ENCODE measurements at regions not wholly inside any gene's neighbourhood (a gene's known extent, or its start where the extent isn't known, plus 50 kb on each side); places are given as distances from the start of the nearest gene placed in this dataset.

- TF ChIP-seq CTCF (IDR thresholded peaks at IDR 0.05) = no peak
- DNase-seq (ENCODE audit: low spot score) (no peak), ATAC-seq (ENCODE audit: low FRiP score) (no peak)
These were observed 491.9 kb downstream of the MED13L start for GRCh38 chr12:115785548-115785947.

GRCh38 chr12:115776399-115776798 is 501.1 kb downstream of the MED13L start:
- TF ChIP-seq CTCF (IDR thresholded peaks at IDR 0.05) = no peak
- ATAC-seq (ENCODE audit: low FRiP score) = no peak
- DNase-seq (ENCODE audit: low spot score) = no peak

- ATAC-seq (ENCODE audit: low FRiP score) (no peak), DNase-seq (ENCODE audit: low spot score) (no peak)
- no peak for TF ChIP-seq CTCF (IDR thresholded peaks at IDR 0.05)
These were observed 503.2 kb downstream of the MED13L start for GRCh38 chr12:115774148-115774895.

- DNase-seq (ENCODE audit: low spot score) (no peak), ATAC-seq (ENCODE audit: low FRiP score) (no peak)
- no peak for TF ChIP-seq CTCF (IDR thresholded peaks at IDR 0.05)
These were observed 505.9 kb downstream of the MED13L start for GRCh38 chr12:115771601-115772000.

GRCh38 chr12:115771065-115771464 is 506.4 kb downstream of the MED13L start:
- TF ChIP-seq CTCF (IDR thresholded peaks at IDR 0.05) = no peak
- DNase-seq (ENCODE audit: low spot score) = no peak
- no peak for ATAC-seq (ENCODE audit: low FRiP score)

GRCh38 chr12:115770643-115771042 is 506.9 kb downstream of the MED13L start:
- no peak for TF ChIP-seq CTCF (IDR thresholded peaks at IDR 0.05)
- ATAC-seq (ENCODE audit: low FRiP score) (no peak), DNase-seq (ENCODE audit: low spot score) (no peak)

GRCh38 chr12:115767916-115768315 is 509.6 kb downstream of the MED13L start:
- DNase-seq (ENCODE audit: low spot score) = no peak
- no peak for ATAC-seq (ENCODE audit: low FRiP score)
- no peak for TF ChIP-seq CTCF (IDR thresholded peaks at IDR 0.05)

Data from omental fat pad (tissue), 3 donors.